ENCODE measurements at regions not wholly inside any gene's neighbourhood (a gene's known extent, or its start where the extent isn't known, plus 50 kb on each side); places are given as distances from the start of the nearest gene placed in this dataset.
"Not testable (repeated sequence)": the region's sequence is repeated elsewhere in the genome, so short reads cannot be mapped to it uniquely, and the experiment has no call there.

GRCh38 chr14:105653921-105654320, 127.5 kb downstream of the TMEM121 start:
- TF ChIP-seq NPAS2 (CRISPR knock-in tag; IDR thresholded peaks at IDR 0.05; ENCODE audit: borderline replicate concordance); JUN (IDR thresholded peaks at IDR 0.05); KDM1A (IDR thresholded peaks at IDR 0.05; ENCODE audit: low read depth); ZFP36 (IDR thresholded peaks at IDR 0.05; ENCODE audit: borderline replicate concordance, partially characterized antibody); CTCF (IDR thresholded peaks at IDR 0.05); REST (IDR thresholded peaks at IDR 0.05); RCOR1 (IDR thresholded peaks at IDR 0.05; ENCODE audit: low read depth, low read length); SMC3 (IDR thresholded peaks at IDR 0.05): not testable (repeated sequence)
